GM13976 (cell line): ENCODE measurements at regions not wholly inside any gene's neighbourhood (a gene's known extent, or its start where the extent isn't known, plus 50 kb on each side); places are given as distances from the start of the nearest gene placed in this dataset.
"Not testable (repeated sequence)": the region's sequence is repeated elsewhere in the genome, so short reads cannot be mapped to it uniquely, and the experiment has no call there.

Experiments used
- DNase-seq: peaks from one replicate; pipeline ENCODE4 v3.0.0; 2012; ENCODE audit warnings: low spot score
- CTCF ChIP-seq: IDR thresholded peaks from 2 replicates; pipeline ENCODE4 v1.5.1; 2012; ENCODE audit warnings: borderline replicate concordance, mild to moderate bottlenecking; ENCODE audit not compliant: insufficient read depth; ENCODE audit errors: extremely low read depth, missing control alignments, control extremely low read depth
- in situ Hi-C: fragments of 300-500 bp; cut with MboI; formaldehyde crosslinking; loops from one replicate; pipeline ENCODE4 v1.12.0; 2022; ENCODE audit warnings: low sequenced_read_pairs, mixed read lengths, inconsistent platforms; ENCODE audit not compliant: unreplicated experiment

DNA sequence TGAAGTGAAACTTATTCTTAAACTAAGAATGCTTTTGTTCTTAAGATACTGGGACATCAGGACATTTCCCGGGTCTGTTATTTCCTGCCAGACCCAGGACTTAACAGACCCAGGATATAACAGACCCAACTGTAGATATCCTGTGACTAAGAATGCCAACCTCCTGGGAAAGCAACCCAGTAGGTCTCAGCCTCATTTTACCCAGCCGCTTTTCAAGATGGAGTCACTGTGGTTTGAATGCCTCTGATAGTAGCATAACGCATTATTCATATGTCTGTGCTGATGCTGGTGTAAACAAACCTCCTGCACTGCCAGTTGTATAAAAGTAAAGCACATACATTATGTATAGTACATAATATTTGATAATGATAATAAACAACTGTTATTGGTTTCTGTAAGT is 185.8 kb upstream of the GPRIN3 start:
- no peak for DNase-seq
- no peak for TF ChIP-seq CTCF
- in situ Hi-C loops, result no loop called here

DNA sequence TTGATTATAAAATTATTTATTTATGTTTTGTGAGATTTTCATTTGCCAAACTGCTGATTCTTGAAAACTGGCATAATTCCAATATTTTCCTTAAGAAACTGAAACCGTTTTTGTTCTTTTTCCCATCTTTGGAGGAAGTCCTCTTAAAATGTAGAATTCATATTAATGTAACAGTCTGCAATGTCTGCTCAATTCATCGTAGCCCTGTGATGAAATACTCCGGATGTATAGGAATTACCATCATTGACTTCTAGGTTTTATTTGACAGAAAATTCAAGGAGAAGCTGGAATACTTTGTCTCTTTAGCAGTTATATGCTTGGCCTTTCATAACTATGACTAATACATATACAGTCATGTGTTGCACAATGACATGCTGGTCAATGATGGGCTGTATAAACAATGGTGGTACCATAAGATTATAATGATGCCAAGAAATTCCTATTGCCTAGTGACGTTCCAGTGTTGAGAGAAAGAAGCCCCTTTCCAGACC is 185.0 kb upstream of the GPRIN3 start:
- TF ChIP-seq CTCF, result no peak
- in situ Hi-C loops, result no loop called here
- DNase-seq, result no peak

DNA sequence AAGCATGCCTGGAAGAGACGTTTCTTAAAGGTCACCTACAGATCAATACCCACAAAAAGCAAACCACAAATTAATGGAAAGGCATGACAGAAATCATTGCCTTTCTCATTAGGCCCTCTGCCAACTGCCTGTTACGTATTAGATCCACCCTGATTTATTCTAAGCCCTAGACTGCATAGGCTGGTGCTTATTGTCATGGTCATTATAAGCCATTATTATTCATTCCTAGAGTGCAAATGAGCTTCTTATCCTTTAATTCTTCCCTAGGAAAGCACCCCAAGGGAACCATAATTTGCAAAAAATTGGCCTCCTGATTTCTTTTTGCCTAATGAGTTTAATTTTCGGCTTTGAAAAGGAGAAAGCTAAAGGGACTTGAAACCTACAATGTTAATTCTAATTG is 184.2 kb upstream of the GPRIN3 start:
- no peak for TF ChIP-seq CTCF
- no peak for DNase-seq
- in situ Hi-C loops, result no loop called here

- in situ Hi-C loops, DNase-seq: not testable (repeated sequence)
Observed at GRCh38 chr4:89489921-89490431, 182.4 kb upstream of the GPRIN3 start.

- TF ChIP-seq CTCF, result no peak
- in situ Hi-C loops, result no loop called here
- DNase-seq, result no peak
Observed at GRCh38 chr4:89489338-89489771, 181.8 kb upstream of the GPRIN3 start.

DNA sequence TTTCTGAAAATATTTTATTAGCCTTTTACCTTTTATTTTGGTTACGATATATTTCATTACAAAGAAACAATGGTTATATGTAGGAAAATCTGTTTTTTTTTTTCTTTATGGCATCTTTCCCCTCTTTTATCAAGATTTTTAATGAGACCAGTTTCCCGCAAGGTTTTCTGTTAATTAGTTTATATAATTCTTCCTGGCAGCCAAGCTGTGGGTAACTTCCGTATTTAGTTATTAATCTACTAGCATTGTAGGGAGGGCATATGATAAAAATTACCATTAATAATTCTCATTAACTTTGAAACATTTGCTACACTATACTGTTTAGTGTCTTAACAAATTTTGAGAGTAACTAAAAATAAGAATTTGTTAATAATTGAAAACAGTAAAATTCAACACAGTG is 181.1 kb upstream of the GPRIN3 start:
- no peak for TF ChIP-seq CTCF
- in situ Hi-C loops, result no loop called here
- DNase-seq, result no peak

GRCh38 chr4:89486673-89487072 is 179.1 kb upstream of the GPRIN3 start:
- in situ Hi-C loops, result no loop called here
- no peak for DNase-seq
- no peak for TF ChIP-seq CTCF
